ENCODE measurements at regions not wholly inside any gene's neighbourhood (a gene's known extent, or its start where the extent isn't known, plus 50 kb on each side); places are given as distances from the start of the nearest gene placed in this dataset.
"Not testable (repeated sequence)": the region's sequence is repeated elsewhere in the genome, so short reads cannot be mapped to it uniquely, and the experiment has no call there.

GRCh38 chr5:117801583-117801982 lies 1186.8 kb downstream of the DTWD2 start:
- DNase-seq = no peak

GRCh38 chr5:117800261-117800660 lies 1188.1 kb downstream of the DTWD2 start:
- no peak for DNase-seq

GRCh38 chr5:117794847-117795246 lies 1193.5 kb downstream of the DTWD2 start:
- DNase-seq = no peak

- no peak for DNase-seq
Observed at GRCh38 chr5:117793963-117794362, 1194.4 kb downstream of the DTWD2 start.

GRCh38 chr5:117792476-117792875 lies 1195.9 kb downstream of the DTWD2 start:
- DNase-seq = no peak

- peak; percentile 2 for DNase-seq
Observed at GRCh38 chr5:117788596-117788995, 1199.8 kb downstream of the DTWD2 start.

GRCh38 chr5:117779171-117779570 lies 1204.5 kb upstream of the SEMA6A start:
- DNase-seq = no peak

GRCh38 chr5:117776977-117777376 lies 1202.4 kb upstream of the SEMA6A start:
- DNase-seq = no peak

- no peak for DNase-seq
Observed at GRCh38 chr5:117769877-117770276, 1195.3 kb upstream of the SEMA6A start.

GRCh38 chr5:117763271-117763670 lies 1188.6 kb upstream of the SEMA6A start:
- no peak for DNase-seq

- DNase-seq = no peak
Observed at GRCh38 chr5:117761186-117761585, 1186.6 kb upstream of the SEMA6A start.

GRCh38 chr5:117759849-117760499 lies 1185.4 kb upstream of the SEMA6A start:
- DNase-seq = no peak

GRCh38 chr5:117752403-117752802 lies 1177.8 kb upstream of the SEMA6A start:
- no peak for DNase-seq

- DNase-seq = no peak
Observed at GRCh38 chr5:117748336-117748735, 1173.7 kb upstream of the SEMA6A start.

- DNase-seq = no peak
Observed at GRCh38 chr5:117743337-117743736, 1168.7 kb upstream of the SEMA6A start.

- no peak for DNase-seq
Observed at GRCh38 chr5:117741655-117742206, 1167.1 kb upstream of the SEMA6A start.

GRCh38 chr5:117740268-117740667 lies 1165.6 kb upstream of the SEMA6A start:
- no peak for DNase-seq

- no peak for DNase-seq
Observed at GRCh38 chr5:117738571-117738970, 1163.9 kb upstream of the SEMA6A start.

- no peak for DNase-seq
Observed at GRCh38 chr5:117736698-117737097, 1162.1 kb upstream of the SEMA6A start.

- no peak for DNase-seq
Observed at GRCh38 chr5:117734056-117734455, 1159.4 kb upstream of the SEMA6A start.

- peak; percentile 41 for DNase-seq
Observed at GRCh38 chr5:117733051-117733450, 1158.4 kb upstream of the SEMA6A start.

GRCh38 chr5:117732264-117732663 lies 1157.6 kb upstream of the SEMA6A start:
- no peak for DNase-seq

- DNase-seq = peak; percentile 32
Observed at GRCh38 chr5:117731446-117731845, 1156.8 kb upstream of the SEMA6A start.

GRCh38 chr5:117720784-117721183 lies 1146.2 kb upstream of the SEMA6A start:
- DNase-seq = not testable (repeated sequence)

All from muscle of arm (tissue), 1 donor.